AG10803 (cell line): ENCODE measurements at regions not wholly inside any gene's neighbourhood (a gene's known extent, or its start where the extent isn't known, plus 50 kb on each side); places are given as distances from the start of the nearest gene placed in this dataset.
A peak's percentile ranks its signal among the peaks of the same experiment; 100 is the strongest.

Experiments
- DNase-seq: peaks from one replicate; pipeline ENCODE4 v3.0.0; 2010; ENCODE audit warnings: low read depth
- H3K4me3 ChIP-seq: 2 replicates; pipeline ENCODE4 v1.5.1; 2011; ENCODE audit warnings: mild to moderate bottlenecking, low read length, control low read depth
- TF ChIP-seq, protein P1 (sequence below): conservative IDR thresholded peaks from 2 replicates; pipeline ENCODE4 v1.5.1; 2011; ENCODE audit warnings: mild to moderate bottlenecking, low read length, control low read depth, inconsistent platforms

DNA sequence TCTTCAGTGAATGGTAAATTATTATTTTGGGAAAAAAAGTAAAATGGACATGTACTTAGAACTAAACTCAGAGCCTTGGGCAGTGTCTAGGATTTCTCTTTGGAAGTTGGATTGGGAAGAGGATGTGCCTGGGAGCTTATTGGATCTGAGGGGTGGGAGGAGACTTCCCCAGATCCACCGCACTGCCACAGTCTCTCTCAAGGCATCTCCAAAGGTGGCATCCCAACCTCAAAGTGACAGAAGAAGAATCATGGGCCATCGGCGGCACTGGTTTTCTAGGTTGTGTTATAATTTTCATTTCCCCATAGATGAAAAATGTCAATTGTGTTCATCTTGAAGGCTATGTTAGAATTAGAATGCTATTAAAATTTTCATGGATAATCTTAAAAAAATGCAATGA, 66.8 kb upstream of the CD93 start:
- no peak overlapping the region for H3K4me3 ChIP-seq
- TF ChIP-seq, protein P1, sequence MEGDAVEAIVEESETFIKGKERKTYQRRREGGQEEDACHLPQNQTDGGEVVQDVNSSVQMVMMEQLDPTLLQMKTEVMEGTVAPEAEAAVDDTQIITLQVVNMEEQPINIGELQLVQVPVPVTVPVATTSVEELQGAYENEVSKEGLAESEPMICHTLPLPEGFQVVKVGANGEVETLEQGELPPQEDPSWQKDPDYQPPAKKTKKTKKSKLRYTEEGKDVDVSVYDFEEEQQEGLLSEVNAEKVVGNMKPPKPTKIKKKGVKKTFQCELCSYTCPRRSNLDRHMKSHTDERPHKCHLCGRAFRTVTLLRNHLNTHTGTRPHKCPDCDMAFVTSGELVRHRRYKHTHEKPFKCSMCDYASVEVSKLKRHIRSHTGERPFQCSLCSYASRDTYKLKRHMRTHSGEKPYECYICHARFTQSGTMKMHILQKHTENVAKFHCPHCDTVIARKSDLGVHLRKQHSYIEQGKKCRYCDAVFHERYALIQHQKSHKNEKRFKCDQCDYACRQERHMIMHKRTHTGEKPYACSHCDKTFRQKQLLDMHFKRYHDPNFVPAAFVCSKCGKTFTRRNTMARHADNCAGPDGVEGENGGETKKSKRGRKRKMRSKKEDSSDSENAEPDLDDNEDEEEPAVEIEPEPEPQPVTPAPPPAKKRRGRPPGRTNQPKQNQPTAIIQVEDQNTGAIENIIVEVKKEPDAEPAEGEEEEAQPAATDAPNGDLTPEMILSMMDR = no peak
- DNase-seq = no peak

GRCh38 chr20:23152308-23152892, 66.3 kb upstream of the CD93 start:
- H3K4me3 ChIP-seq = no peak overlapping the region
- peak; percentile 79 for DNase-seq
- TF ChIP-seq, protein P1 = no peak

DNA sequence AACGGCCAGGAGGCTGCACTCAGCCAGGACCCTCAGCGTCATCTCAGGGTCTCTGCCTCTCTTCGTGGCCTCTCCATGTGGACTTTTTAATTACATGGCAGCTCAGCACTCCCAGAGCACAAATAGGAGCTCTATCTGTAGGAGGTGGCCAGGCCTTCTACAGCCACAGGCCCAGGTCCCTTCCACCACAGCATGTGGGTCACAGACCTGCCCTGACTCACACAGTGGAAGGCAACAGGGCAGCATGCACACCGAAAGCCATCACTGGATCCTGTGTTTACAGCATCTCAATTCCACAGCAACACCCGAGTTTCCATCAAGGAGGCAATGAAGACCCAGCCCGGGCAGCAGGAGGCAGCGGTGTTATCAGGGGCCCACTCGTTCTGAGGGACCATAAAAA, 65.8 kb upstream of the CD93 start:
- DNase-seq = no peak
- H3K4me3 ChIP-seq = no peak overlapping the region

DNA sequence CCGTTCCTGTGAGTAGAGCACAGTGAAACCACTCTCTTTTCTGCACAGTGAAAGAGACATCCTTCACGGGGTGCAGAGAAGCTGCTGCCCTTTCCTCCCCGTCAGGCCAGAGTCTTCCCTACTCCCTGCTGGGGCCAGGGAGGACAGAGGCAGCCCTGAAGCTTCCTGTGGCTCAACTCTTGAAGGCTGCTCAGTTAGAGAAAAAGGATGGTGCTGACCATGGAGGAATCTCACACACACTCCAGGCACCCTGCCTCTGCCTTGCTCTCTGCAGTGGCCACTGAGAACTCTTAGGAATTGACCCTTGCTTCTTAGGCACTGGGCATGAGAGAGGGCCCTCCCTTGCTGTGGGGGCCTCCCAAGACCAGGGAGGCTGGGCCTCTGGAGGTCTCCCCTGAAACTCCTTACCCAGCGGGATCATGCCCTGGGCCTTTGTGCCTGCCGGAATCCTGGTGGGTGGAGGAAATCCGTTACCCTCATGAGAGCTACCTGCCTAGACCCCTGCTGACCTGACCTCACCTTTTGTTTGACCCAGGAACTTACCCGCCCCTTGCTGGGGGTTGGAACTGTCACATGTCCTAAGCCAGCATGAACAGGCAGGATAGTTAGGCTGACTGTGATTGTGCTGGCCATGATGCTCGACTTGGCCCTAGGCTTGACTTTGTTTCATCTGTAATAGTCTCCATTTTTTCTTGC, 65.0 kb upstream of the CD93 start:
- TF ChIP-seq, protein P1 = no peak
- DNase-seq = no peak
- no peak overlapping the region for H3K4me3 ChIP-seq

More for the DNA sequence above, 65.8 kb upstream of the CD93 start:
- TF ChIP-seq, protein P1 = no peak; the same call in 1 of the 2 replicates

GRCh38 chr20:23150304-23151007, 64.3 kb upstream of the CD93 start:
- H3K4me3 ChIP-seq = no peak overlapping the region
- DNase-seq = no peak
- TF ChIP-seq, protein P1 = no peak

DNA sequence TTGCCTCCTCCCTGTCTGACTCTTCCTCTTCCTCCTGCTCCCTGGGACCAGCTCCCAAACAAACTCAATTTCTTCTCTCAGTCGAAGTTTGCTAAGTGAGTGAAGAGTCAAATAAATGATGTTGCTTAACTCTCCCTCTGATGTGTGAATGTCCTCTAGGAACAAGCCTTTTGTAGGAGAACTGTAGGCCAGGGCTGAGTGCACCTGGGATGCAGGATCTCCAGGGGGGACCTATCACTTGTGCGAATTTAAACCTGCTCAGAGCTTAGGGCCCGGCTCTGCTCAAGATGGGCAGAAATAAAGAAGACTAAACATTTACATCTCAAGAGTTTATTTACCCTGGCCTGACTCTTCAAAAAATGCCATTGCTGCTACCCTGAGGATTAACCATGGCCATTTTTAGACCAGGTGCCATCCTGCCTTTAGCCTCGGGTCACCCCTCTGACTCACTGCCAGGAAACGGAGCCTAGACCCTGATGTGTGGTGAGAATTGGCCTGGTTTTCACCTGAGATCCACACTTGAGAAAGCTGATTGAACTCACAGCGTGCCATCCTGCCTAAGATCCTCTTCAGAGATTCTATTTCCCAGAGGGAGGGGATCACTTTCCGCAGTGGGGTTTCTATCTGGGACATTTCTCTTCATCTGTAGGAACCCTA, 63.6 kb upstream of the CD93 start:
- TF ChIP-seq, protein P1 = no peak
- no peak for DNase-seq
- no peak overlapping the region for H3K4me3 ChIP-seq
